ENCODE measurements at regions not wholly inside any gene's neighbourhood (a gene's known extent, or its start where the extent isn't known, plus 50 kb on each side); places are given as distances from the start of the nearest gene placed in this dataset.
A peak's percentile ranks its signal among the peaks of the same experiment; 100 is the strongest.

DNA sequence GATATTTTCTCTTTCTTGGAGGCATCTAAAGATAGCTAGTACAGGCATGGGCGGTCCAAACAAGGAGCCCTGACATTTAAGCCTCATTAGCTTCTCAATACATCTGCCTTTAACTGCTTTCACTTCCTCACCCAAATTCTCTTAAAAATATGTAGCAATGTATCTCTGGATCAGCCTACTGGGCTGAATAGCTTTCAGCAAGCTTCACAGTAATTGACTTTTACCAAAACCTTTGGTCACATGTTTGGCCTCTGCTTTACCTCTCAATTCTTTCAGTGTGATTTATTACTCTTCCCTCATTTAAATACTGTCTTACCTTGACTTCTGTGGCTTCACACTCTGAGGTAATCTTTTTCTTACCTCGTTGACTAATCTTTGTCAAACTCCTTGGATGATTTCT lies 1618.1 kb downstream of the GRIK2 start:
- POLR2A ChIA-PET (ENCODE audit: partially characterized antibody), result no interaction called here
- TF ChIP-seq RNF2 (IDR thresholded peaks at IDR 0.05; ENCODE audit: borderline replicate concordance, low read depth, low read length, missing control alignments, poor library complexity, severe bottlenecking) (no peak), JUN (IDR thresholded peaks at IDR 0.05; ENCODE audit: low read depth, low read length) (no peak), KDM1A (IDR thresholded peaks at IDR 0.05; ENCODE audit: borderline replicate concordance, low read length) (no peak), ASH2L (IDR thresholded peaks at IDR 0.05; ENCODE audit: low read length) (no peak), SIRT6 (IDR thresholded peaks at IDR 0.05; ENCODE audit: low read length) (no peak), BACH1 (IDR thresholded peaks at IDR 0.05; ENCODE audit: low read length) (no peak), EZH2 (IDR thresholded peaks at IDR 0.05; ENCODE audit: low read depth, low read length, severe bottlenecking) (no peak), JUND (IDR thresholded peaks at IDR 0.05; ENCODE audit: low read length) (no peak), SIX5 (IDR thresholded peaks at IDR 0.05; ENCODE audit: low read depth, low read length) (no peak), RBBP5 (IDR thresholded peaks at IDR 0.05; ENCODE audit: borderline replicate concordance, low read depth, low read length) (no peak), SIN3A (conservative IDR thresholded peaks at IDR 0.05 in 1 of 2, IDR thresholded peaks at IDR 0.05 in 1 of 2; ENCODE audit: low read depth in 1 of 2, low read length in 2 of 2) (no peak), HDAC6 (IDR thresholded peaks at IDR 0.05; ENCODE audit: low read depth, low read length) (no peak), SUZ12 (IDR thresholded peaks at IDR 0.05; ENCODE audit: low read length) (no peak), TAF7 (optimal IDR thresholded peaks at IDR 0.05; ENCODE audit: borderline replicate concordance, low read depth, low read length) (no peak)
- TF ChIP-seq, protein P1, sequence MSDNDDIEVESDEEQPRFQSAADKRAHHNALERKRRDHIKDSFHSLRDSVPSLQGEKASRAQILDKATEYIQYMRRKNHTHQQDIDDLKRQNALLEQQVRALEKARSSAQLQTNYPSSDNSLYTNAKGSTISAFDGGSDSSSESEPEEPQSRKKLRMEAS (IDR thresholded peaks at IDR 0.05), result no peak

More for the DNA sequence above, 1618.1 kb downstream of the GRIK2 start:
- CTCF ChIA-PET (ENCODE audit: partially characterized antibody), result no interaction called here
- Histone ChIP-seq H3K79me1 (ENCODE audit: low read depth, low read length) (no peaks in the 10 kb centered on the region), H3K18ac (ENCODE audit: extremely low read depth, low read length) (no peak overlapping the region), H3K79me2 (ENCODE audit: control insufficient read depth in 1 of 2, insufficient read depth in 2 of 2, low read length in 2 of 2) (no peaks in the 10 kb centered on the region), H3K27me3 (replicated peaks in 1 of 4; ENCODE audit: control insufficient read depth in 3 of 4, extremely low read depth in 1 of 4, insufficient read depth in 3 of 4, low read length in 3 of 4) (no peaks in the 10 kb centered on the region), H3K4ac (replicated peaks; ENCODE audit: insufficient read length, low read depth, low read length) (no peak overlapping the region), H3K14ac (ENCODE audit: insufficient read length) (no peak overlapping the region), H2BK120ac (replicated peaks; ENCODE audit: low read depth, low read length) (no peak overlapping the region), H3K36me3 (ENCODE audit: control insufficient read depth in 2 of 4, insufficient read depth in 4 of 4, low read length in 3 of 4) (no peaks in the 10 kb centered on the region), H4K5ac (ENCODE audit: insufficient read length, low read depth, low read length) (no peak overlapping the region), H2BK5ac (ENCODE audit: low read depth, low read length) (no peak overlapping the region), H3K23me2 (ENCODE audit: low read depth, low read length) (no peaks in the 10 kb centered on the region), H4K91ac (replicated peaks; ENCODE audit: insufficient read length, low read length) (no peak overlapping the region), H2BK12ac (ENCODE audit: low read depth, low read length) (no peak overlapping the region), H4K8ac (ENCODE audit: extremely low read depth, insufficient read depth, low read length) (no peak overlapping the region), H2AK5ac (ENCODE audit: low read depth, low read length) (no peak overlapping the region), H3K23ac (ENCODE audit: insufficient read length) (no peak overlapping the region), H2BK20ac (ENCODE audit: low read length) (no peak overlapping the region), H3K4me2 (ENCODE audit: insufficient read depth in 1 of 2, low read depth in 2 of 2, low read length in 2 of 2) (no peak overlapping the region), H3K9ac (replicated peaks in 1 of 4; ENCODE audit: extremely low read depth in 1 of 4, low read depth in 3 of 4, low read length in 3 of 4) (no peak overlapping the region), H2BK15ac (ENCODE audit: low read length) (no peak overlapping the region), H3K9me3 (ENCODE audit: insufficient read depth in 2 of 2, low read depth in 1 of 2, low read length in 1 of 2) (no peaks in the 10 kb centered on the region), H3K56ac (replicated peaks; ENCODE audit: insufficient read length, low read depth, low read length) (no peak overlapping the region), H3K4me1 (replicated peaks in 1 of 4; ENCODE audit: control insufficient read depth in 3 of 4, insufficient read depth in 4 of 4, low read length in 3 of 4) (no peaks in the 10 kb centered on the region), H4K20me1 (replicated peaks in 1 of 2; ENCODE audit: control insufficient read depth in 1 of 2, insufficient read depth in 2 of 2, low read length in 2 of 2) (no peaks in the 10 kb centered on the region), H3K4me3 (ENCODE audit: extremely low read depth in 1 of 4, insufficient read depth in 2 of 4, low read depth in 3 of 4, low read length in 4 of 4) (no peak overlapping the region), H3K27ac (ENCODE audit: low read depth, low read length) (no peak overlapping the region), H2AFZ (ENCODE audit: low read length) (peak overlapping the region; percentile 19; the same call in 1 of the 2 replicates)
- DNase-seq (ENCODE audit: low read depth in 1 of 2, low spot score in 2 of 2), result no peak
- no peak for FAIRE-seq
- 70% methylated on average over 2 of the region's 2 CpGs; no CpG with 5 or more reads in 1 of the 2 experiments for WGBS, 2 experiments (ENCODE audit: extremely low coverage in 1 of 2, insufficient coverage in 1 of 2, insufficient read length in 1 of 2, insufficient replicate concordance in 2 of 2, low coverage in 1 of 2, low lambda C conversion rate in 2 of 2, missing lambda C conversion rate in 1 of 2)

All from H1 (cell line).